ENCODE measurements at regions not wholly inside any gene's neighbourhood (a gene's known extent, or its start where the extent isn't known, plus 50 kb on each side); places are given as distances from the start of the nearest gene placed in this dataset.

- no peak for DNase-seq
These were observed 69.8 kb downstream of the CD83 start for GRCh38 chr6:14187406-14187805.

GRCh38 chr6:14189074-14189473 is 71.5 kb downstream of the CD83 start:
- DNase-seq = no peak

GRCh38 chr6:14190191-14190928 is 72.8 kb downstream of the CD83 start:
- no peak for DNase-seq

GRCh38 chr6:14190929-14191224 is 73.3 kb downstream of the CD83 start:
- DNase-seq = no peak

GRCh38 chr6:14191761-14192160 is 74.2 kb downstream of the CD83 start:
- no peak for DNase-seq

GRCh38 chr6:14192216-14192788 is 74.7 kb downstream of the CD83 start:
- DNase-seq = no peak

- no peak for DNase-seq
These were observed 76.0 kb downstream of the CD83 start for GRCh38 chr6:14193524-14193923.

- no peak for DNase-seq
These were observed 76.9 kb downstream of the CD83 start for GRCh38 chr6:14194483-14194882.

- no peak for DNase-seq
These were observed 77.4 kb downstream of the CD83 start for GRCh38 chr6:14194976-14195375.

GRCh38 chr6:14196026-14196425 is 78.5 kb downstream of the CD83 start:
- no peak for DNase-seq

- no peak for DNase-seq
These were observed 79.5 kb downstream of the CD83 start for GRCh38 chr6:14197118-14197517.

- DNase-seq = no peak
These were observed 82.5 kb downstream of the CD83 start for GRCh38 chr6:14200047-14200446.

- DNase-seq = no peak
These were observed 85.4 kb downstream of the CD83 start for GRCh38 chr6:14202947-14203346.

GRCh38 chr6:14206391-14206790 is 88.8 kb downstream of the CD83 start:
- DNase-seq = no peak

- DNase-seq = no peak
These were observed 89.9 kb downstream of the CD83 start for GRCh38 chr6:14207448-14207847.

- no peak for DNase-seq
These were observed 91.4 kb downstream of the CD83 start for GRCh38 chr6:14209000-14209399.

GRCh38 chr6:14210077-14210476 is 92.5 kb downstream of the CD83 start:
- no peak for DNase-seq

GRCh38 chr6:14210663-14211561 is 93.3 kb downstream of the CD83 start:
- DNase-seq = peak; percentile 92

GRCh38 chr6:14211562-14211942 is 94.0 kb downstream of the CD83 start:
- DNase-seq = no peak

- DNase-seq = no peak
These were observed 94.4 kb downstream of the CD83 start for GRCh38 chr6:14212020-14212419.

GRCh38 chr6:14212632-14213031 is 95.1 kb downstream of the CD83 start:
- no peak for DNase-seq

GRCh38 chr6:14216946-14217684 is 99.5 kb downstream of the CD83 start:
- no peak for DNase-seq
